Type B pancreatic cell (in vitro differentiated cells): ENCODE measurements at regions not wholly inside any gene's neighbourhood (a gene's known extent, or its start where the extent isn't known, plus 50 kb on each side); places are given as distances from the start of the nearest gene placed in this dataset.

Source experiments
- DNase-seq: peaks from one replicate; pipeline ENCODE4 v3.0.0; 2021; ENCODE audit warnings: mixed read lengths; ENCODE audit not compliant: unreplicated experiment; ENCODE audit errors: extremely low spot score
- H3K27ac Mint-ChIP-seq: 2 replicates; pipeline ENCODE4 v1.8.0; 2021; ENCODE audit warnings: mild to moderate bottlenecking, mixed read lengths
- H3K27me3 Mint-ChIP-seq: 2 replicates; pipeline ENCODE4 v1.8.0; 2021; ENCODE audit warnings: mixed read lengths
- H3K36me3 Mint-ChIP-seq: 2 replicates; pipeline ENCODE4 v1.8.0; 2021; ENCODE audit warnings: mixed read lengths
- H3K4me1 Mint-ChIP-seq: one replicate; pipeline ENCODE4 v1.8.0; 2021; ENCODE audit warnings: mixed read lengths; ENCODE audit not compliant: unreplicated experiment
- H3K4me3 Mint-ChIP-seq: 2 replicates; pipeline ENCODE4 v1.8.0; 2021; ENCODE audit warnings: mild to moderate bottlenecking, mixed read lengths
- H3K9me3 Mint-ChIP-seq: 2 replicates; pipeline ENCODE4 v1.8.0; 2021; ENCODE audit warnings: mixed read lengths
- CTCF ChIP-seq: fragments of 200-600 bp; sonication (generic); conservative IDR thresholded peaks from 2 replicates; pipeline ENCODE4 v1.5.0; 2021; ENCODE audit warnings: antibody characterized with exemption, mild to moderate bottlenecking

DNA sequence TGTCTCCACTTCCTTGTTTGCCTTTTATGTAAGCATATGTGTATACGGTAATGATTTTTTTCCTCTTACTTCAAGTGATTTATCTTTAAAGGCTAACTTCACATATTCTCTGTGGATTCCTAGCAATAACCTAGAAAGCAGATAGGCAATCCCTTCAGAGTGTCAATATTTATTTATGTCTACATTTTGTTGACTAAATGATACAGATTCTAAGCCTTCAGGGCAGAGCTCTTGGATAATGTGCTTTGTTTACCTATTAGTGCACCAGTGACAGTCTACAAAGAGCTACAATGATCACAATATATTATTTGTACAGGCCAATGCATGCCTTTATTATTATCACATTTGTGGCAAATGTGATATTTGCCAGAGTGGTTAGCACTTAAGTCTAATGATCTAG, 406.2 kb downstream of the EFNB2 start:
- no peak for TF ChIP-seq CTCF
- peaks cover 6% of the 10 kb centered on the region for H3K27me3 Mint-ChIP-seq
- DNase-seq = no peak
- peaks cover 11% of the 10 kb centered on the region for H3K9me3 Mint-ChIP-seq
- H3K4me1 Mint-ChIP-seq = peaks cover 7% of the 10 kb centered on the region
- H3K36me3 Mint-ChIP-seq = peaks cover 10% of the 10 kb centered on the region
- H3K27ac Mint-ChIP-seq = peak overlapping the region; percentile 48
- no peak overlapping the region for H3K4me3 Mint-ChIP-seq

- peaks cover 19% of the 10 kb centered on the region for H3K4me1 Mint-ChIP-seq
Measured at GRCh38 chr13:106122234-106122633, 413.2 kb downstream of the EFNB2 start.

GRCh38 chr13:106121173-106121754, 414.2 kb downstream of the EFNB2 start:
- peaks cover 3% of the 10 kb centered on the region for H3K36me3 Mint-ChIP-seq
- DNase-seq = no peak
- TF ChIP-seq CTCF = no peak
- no peak overlapping the region for H3K27ac Mint-ChIP-seq
- H3K27me3 Mint-ChIP-seq = no peaks in the 10 kb centered on the region
- peaks cover 26% of the 10 kb centered on the region for H3K4me1 Mint-ChIP-seq
- no peak overlapping the region for H3K4me3 Mint-ChIP-seq
- peaks cover 15% of the 10 kb centered on the region for H3K9me3 Mint-ChIP-seq

More at GRCh38 chr13:106122234-106122633, 413.2 kb downstream of the EFNB2 start:
- Mint-ChIP-seq H3K27ac (no peak overlapping the region), H3K36me3 (peaks cover 3% of the 10 kb centered on the region), H3K27me3 (no peaks in the 10 kb centered on the region), H3K9me3 (peaks cover 15% of the 10 kb centered on the region), H3K4me3 (no peak overlapping the region)
- DNase-seq = no peak
- no peak for TF ChIP-seq CTCF

- Mint-ChIP-seq H3K27me3 (no peaks in the 10 kb centered on the region), H3K9me3 (peaks cover 15% of the 10 kb centered on the region), H3K4me1 (peaks cover 26% of the 10 kb centered on the region), H3K4me3 (no peak overlapping the region), H3K36me3 (peaks cover 3% of the 10 kb centered on the region), H3K27ac (no peak overlapping the region)
- no peak for DNase-seq
- TF ChIP-seq CTCF = no peak
Measured at GRCh38 chr13:106118996-106119395, 416.5 kb downstream of the EFNB2 start.

DNA sequence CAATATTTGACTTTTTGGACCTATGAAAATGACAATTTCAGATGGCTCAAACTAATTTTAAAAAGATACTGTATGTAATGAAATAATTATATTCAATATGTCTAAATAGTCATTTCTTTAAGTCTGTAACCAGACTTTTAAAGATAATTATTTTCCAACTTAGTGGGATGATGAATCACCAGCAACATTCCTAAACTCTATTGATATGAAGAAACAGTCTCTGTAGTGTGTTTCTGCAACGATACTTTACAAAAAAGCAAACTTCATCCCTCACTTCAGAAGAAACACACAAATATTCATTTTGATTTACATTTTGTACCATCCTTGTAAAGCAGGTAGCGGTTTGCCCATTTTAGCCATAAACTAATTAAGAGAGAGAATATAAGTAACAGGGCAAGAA, 417.4 kb downstream of the EFNB2 start:
- DNase-seq = no peak
- peaks cover 3% of the 10 kb centered on the region for H3K36me3 Mint-ChIP-seq
- peaks cover 15% of the 10 kb centered on the region for H3K9me3 Mint-ChIP-seq
- H3K4me1 Mint-ChIP-seq = peaks cover 26% of the 10 kb centered on the region
- TF ChIP-seq CTCF = no peak
- H3K27me3 Mint-ChIP-seq = no peaks in the 10 kb centered on the region
- H3K4me3 Mint-ChIP-seq = no peak overlapping the region
- no peak overlapping the region for H3K27ac Mint-ChIP-seq

- TF ChIP-seq CTCF = no peak
- Mint-ChIP-seq H3K36me3 (peaks cover 3% of the 10 kb centered on the region), H3K4me1 (peaks cover 26% of the 10 kb centered on the region), H3K4me3 (no peak overlapping the region), H3K9me3 (peaks cover 15% of the 10 kb centered on the region), H3K27me3 (no peaks in the 10 kb centered on the region), H3K27ac (no peak overlapping the region)
- no peak for DNase-seq
Measured at GRCh38 chr13:106117640-106118039, 417.8 kb downstream of the EFNB2 start.
